GM06990 (cell line): ENCODE measurements at regions not wholly inside any gene's neighbourhood (a gene's known extent, or its start where the extent isn't known, plus 50 kb on each side); places are given as distances from the start of the nearest gene placed in this dataset.

ENCODE experiments used
- DNase-seq: peaks from one replicate; pipeline ENCODE4 v3.0.0-alpha.2; 2011; ENCODE audit not compliant: insufficient read length; ENCODE audit errors: extremely low read depth
- H3K27me3 ChIP-seq: replicated peaks from 2 replicates; pipeline ENCODE4 v1.6.0; 2011; ENCODE audit warnings: low read length; ENCODE audit not compliant: control insufficient read depth, insufficient read depth
- H3K36me3 ChIP-seq: 2 replicates; pipeline ENCODE4 v1.5.1; 2011; ENCODE audit warnings: low read length; ENCODE audit not compliant: control insufficient read depth, insufficient read depth
- H3K4me3 ChIP-seq: replicated peaks from 2 replicates; pipeline ENCODE4 v1.5.1; 2011; ENCODE audit warnings: low read depth, mild to moderate bottlenecking, control low read depth, low read length
- CTCF ChIP-seq: IDR thresholded peaks from 2 replicates; pipeline ENCODE4 v1.5.1; 2011; ENCODE audit warnings: low read length, control low read depth, mild to moderate bottlenecking, inconsistent platforms; ENCODE audit not compliant: insufficient read depth, poor library complexity, severe bottlenecking

DNA sequence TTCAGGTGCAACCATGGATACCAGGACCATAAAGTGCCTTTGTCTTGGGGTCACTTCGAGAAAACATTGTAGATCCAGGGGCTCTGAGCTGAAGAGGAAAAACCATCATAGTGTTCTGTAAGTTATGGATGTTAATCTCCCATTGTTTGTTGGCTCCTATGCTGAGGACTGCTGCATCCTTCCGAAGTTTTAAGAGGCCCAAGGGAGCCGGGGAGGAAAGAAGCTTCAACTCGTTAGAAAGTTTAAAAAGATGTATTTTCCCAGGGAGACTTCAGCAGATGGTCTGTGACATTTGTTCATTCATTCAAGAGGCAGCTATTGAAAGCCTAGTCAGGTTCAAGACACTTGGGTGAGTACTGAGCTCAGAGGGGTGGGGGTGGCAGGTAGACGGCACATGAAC is 378.8 kb upstream of the TBX3 start:
- Histone ChIP-seq H3K36me3 (no peaks in the 10 kb centered on the region), H3K27me3 (no peaks in the 10 kb centered on the region), H3K4me3 (no peak overlapping the region)
- no peak for TF ChIP-seq CTCF
- no peak for DNase-seq

- no peak for DNase-seq
- TF ChIP-seq CTCF: no peak
- H3K4me3 ChIP-seq: no peak overlapping the region
- no peaks in the 10 kb centered on the region for H3K36me3 ChIP-seq
- no peaks in the 10 kb centered on the region for H3K27me3 ChIP-seq
Measured at GRCh38 chr12:115060477-115061168, 376.6 kb upstream of the TBX3 start.

DNA sequence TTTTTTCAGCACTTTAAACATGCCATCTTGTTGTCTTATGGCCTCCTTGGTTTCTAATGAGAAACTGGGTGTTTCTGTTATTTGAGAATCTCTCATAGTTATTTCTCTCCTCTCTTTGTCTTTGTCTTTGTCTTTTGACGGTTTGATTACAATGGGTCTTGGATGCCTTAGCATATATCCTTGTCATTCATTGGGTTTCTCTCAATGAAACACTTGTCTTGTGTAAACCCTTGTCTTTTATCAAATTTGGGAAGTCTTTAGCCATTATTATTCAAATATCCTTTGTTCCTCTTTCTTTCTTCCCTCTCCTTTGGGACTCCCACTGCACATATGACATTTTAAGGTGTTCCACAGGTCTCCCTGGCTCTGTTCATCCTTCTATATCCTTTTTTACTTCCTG is 373.5 kb upstream of the TBX3 start:
- Histone ChIP-seq H3K36me3 (no peaks in the 10 kb centered on the region), H3K4me3 (no peak overlapping the region), H3K27me3 (no peaks in the 10 kb centered on the region)
- no peak for TF ChIP-seq CTCF
- no peak for DNase-seq

DNA sequence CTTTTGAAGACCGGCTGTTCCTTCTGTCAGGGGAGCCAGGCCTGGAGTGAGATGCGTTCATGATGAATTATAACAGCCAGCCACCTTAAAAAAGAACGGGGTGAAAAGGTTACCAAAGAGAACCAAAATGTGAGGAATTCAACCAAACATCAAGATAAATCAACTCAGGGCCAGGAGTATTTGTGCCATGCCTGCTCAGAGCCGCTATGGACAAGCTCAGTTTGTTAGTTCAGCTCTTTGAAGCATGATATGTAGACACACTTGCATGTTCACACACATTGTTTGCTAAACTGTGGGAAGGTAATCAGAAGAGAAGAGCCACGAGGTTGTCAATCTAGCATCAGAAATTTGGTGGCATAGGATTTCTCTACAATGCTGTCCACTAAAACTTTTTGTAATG is 367.4 kb upstream of the TBX3 start:
- Histone ChIP-seq H3K4me3 (no peak overlapping the region), H3K36me3 (no peaks in the 10 kb centered on the region), H3K27me3 (no peaks in the 10 kb centered on the region)
- no peak for DNase-seq
- no peak for TF ChIP-seq CTCF

GRCh38 chr12:115049614-115050013 is 365.6 kb upstream of the TBX3 start:
- Histone ChIP-seq H3K4me3 (no peak overlapping the region), H3K36me3 (no peaks in the 10 kb centered on the region), H3K27me3 (no peaks in the 10 kb centered on the region)
- no peak for DNase-seq
- no peak for TF ChIP-seq CTCF

DNA sequence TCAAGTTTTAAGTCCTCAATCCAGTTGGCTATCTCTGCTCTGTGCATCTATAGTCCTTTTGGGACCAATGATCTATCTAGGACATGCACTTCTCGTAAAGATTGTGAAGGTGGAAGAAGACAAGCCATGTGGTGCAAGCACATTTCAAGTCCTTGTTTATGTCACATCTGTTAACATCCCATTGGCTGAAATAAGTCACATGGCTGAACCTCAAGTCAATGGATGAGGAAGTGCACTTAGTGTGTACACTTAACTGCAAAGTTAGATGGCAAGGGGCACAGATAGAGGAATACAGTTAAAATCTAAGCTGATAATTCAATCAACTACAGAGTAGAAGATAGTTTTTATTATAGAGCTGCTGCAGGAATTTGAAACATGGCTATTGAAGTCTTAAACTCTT is 362.8 kb upstream of the TBX3 start:
- Histone ChIP-seq H3K27me3 (no peaks in the 10 kb centered on the region), H3K36me3 (no peaks in the 10 kb centered on the region), H3K4me3 (no peak overlapping the region)
- no peak for TF ChIP-seq CTCF
- DNase-seq: no peak
